NCI-H1694 (cell line): ENCODE measurements at regions not wholly inside any gene's neighbourhood (a gene's known extent, or its start where the extent isn't known, plus 50 kb on each side); places are given as distances from the start of the nearest gene placed in this dataset.
"Not testable (repeated sequence)": the region's sequence is repeated elsewhere in the genome, so short reads cannot be mapped to it uniquely, and the experiment has no call there.

Experiments
- DNase-seq: peaks from one replicate; lab custom pipeline; 2025; lab: John Stamatoyannopoulos, UW

DNA sequence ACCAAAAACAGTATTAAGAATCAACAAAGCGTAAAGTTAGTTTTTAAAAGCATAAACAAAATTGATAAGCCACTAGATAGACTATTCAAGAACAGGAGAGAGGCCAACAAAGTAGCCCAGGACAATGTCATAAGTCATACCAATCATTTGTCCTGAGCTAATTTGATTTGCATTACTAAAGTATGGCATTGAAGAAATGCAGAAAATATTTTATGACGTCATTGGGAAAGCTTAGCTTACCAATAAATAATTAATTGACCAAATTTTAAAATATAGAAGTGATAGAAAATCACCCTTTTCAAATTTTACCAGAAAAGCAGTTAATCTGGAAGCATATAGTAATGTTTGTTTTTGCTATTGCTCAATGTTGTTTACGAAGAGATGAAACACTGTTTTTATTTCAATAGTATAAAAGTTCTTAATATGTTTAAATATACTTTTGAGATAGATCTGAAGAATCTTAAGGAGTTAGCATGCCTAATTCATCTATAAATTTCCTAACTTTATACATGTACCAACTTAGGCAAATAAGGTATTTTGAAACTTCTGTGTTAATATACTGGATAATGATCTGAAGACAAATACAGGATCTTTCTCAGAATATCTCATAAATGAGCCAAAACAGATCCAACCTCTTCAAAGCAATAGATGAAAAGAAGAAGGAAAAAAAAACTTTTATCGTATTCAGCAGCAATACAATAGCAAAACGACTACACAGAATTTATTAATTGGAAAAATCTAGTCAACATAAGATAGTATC is 1118.5 kb downstream of the SLC16A7 start:
- DNase-seq = no peak

DNA sequence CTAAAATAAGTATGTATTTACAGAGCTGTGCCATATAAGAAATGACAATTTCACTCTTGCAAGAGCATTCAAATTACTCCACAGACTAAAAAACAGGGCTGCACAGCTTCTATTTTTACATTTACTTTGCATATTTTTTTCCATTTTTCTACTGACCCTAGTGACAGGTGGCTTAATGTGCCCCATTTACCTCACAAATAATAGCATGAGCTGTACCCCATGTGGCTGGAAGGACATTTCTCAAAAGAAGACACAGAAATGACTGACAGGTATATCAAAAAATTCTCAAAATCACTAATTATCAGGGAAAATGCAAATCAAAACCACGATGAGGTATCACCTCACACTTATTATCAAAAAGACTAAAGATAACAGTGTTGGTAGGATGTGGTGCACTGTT is 1128.6 kb downstream of the SLC16A7 start:
- no peak for DNase-seq

DNA sequence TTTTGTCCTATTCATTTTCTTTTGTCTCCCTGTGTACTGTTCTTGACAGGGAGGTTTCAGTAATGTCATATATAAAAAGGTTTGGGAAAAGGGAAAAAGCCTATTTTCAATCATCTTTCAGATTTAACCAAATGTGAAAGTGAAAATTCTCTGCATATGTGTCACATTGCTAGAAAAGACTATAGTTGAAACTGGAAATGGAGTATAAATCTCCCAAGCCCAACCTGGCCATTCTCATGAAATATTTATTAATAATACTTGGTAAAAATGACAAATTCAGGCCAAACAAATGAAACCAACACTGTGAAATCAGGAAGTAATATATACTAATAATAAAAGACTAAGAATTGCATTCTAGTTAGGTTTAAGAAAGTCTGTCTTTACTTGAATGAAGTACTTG is 1129.2 kb downstream of the SLC16A7 start:
- DNase-seq = no peak

DNA sequence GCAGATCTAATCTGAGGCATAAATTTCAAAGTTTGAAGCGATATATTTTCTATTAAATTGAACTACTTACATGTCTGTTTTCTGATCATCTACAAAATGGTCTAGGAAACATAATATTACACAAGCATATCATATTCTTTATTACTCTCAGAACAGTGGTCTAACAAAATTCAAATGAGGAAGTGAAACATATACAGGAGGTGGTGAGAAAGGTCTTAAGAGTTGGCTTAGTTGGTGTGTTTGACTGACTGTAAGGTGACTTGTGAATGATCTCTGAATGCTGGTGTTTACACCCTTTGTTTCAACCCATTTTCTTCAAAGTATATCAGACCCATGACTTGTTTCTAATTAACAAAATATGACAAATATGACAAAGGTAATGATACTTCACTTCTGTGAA is 1156.8 kb downstream of the SLC16A7 start:
- no peak for DNase-seq

DNA sequence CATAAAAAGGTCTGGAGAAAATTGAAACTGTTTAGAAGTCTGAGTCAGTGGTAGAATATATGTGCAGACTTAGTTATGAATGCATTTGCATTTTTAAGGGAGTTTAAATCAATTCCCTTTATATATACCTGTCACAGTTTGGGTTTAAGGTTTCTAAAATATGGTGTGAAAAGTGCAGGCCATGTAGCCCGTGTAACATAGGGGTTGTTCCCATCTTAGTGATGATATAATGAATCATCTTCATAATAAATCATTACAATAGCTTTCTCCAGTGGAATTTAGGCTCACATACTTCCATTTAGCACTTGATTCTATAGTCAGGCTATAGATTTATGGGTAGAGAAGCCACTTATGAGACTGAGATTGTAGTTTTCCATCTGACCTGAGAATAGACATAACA is 1162.4 kb downstream of the SLC16A7 start:
- no peak for DNase-seq

DNA sequence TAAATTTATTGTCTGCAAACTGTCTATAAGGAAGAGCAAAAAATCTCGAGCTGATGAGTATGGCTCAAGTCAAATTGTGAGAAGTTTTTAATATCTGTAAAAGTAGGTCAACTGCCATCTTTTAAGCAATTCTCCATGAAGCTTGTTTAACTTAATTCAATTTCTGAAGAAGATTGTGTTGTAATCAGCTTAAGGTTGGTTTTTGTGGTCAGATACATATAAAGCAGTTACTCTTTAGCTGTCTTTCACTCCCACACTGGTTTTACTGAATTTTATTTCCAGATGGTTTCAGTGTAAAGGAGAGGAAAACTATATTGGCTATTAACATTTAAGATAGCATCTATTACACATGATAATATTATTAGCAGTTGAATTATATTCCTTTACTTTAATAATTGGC is 1165.1 kb downstream of the SLC16A7 start:
- DNase-seq = no peak

DNA sequence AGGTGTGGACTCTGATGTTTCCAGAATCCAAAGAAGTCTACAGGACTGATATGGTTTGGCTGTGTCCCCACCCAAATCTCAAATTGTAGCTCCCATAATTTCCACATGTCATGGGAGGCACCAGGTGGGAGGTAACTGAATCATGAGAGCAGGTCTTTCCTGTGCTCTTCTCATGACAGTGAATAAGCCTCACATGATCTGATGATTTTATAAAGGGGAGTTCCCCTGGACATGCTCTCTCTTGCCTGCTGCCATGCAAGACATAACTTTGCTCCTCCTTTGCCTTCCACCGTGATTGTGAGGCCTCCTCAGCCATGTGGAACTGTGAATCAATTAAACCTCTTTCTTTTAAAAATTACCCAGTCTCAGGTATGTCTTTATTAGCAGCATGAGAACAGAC is 1205.3 kb downstream of the SLC16A7 start:
- DNase-seq = not testable (repeated sequence)

DNA sequence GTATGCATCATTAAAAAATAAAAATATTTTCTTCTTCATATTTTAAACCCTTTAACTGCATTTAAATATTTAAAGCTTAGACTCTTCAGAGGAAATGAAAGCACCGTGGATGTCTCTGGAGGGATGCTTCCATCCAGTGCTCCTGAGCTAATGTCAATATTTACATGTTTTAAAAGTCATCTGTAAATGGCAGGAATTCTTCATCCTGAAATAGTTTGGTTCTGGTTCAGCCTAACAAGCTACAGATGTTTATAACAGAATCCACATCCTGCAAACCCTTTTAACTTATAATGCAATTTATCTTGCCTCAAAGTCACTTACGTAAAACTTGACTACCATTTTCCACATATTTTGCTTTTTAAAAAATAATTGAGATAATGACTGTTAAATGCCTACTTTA is 1207.3 kb downstream of the SLC16A7 start:
- no peak for DNase-seq

DNA sequence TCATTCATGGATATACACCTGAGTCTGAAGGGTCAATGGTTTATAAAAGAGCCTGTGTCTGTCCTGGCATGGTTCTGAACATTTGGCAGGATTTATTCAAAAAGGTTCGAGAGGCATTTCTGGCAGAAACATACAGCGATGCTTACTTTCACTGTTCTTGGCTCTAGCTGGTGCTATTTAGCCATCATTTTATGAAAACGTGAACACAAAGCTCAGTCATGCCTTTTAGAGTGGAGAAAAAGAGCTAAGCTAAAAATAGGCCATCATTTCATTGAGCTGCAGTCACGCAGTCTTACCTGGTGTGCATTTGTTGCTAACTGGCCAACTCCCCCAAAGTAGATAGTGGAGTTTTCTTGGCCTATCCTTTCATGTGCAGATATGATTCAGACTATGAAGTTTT is 1209.5 kb downstream of the SLC16A7 start:
- no peak for DNase-seq

DNA sequence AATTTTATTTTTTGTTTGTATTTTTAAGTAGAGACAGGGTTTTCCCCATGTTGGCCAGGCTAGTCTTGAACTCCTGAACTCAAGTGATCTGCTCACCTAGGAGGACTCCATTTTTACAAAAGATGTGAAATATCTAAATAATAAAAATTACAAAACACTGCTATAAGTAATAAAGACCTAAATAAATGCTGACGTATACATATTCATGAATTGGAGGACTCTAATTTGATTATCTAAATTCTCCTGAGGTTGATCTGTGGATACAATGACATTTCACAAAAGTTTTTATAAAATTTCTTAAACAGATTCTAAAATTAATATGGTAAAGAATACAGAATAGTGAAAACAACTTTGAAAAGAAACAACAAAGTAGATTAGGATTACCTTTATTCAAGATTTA is 1224.0 kb downstream of the SLC16A7 start:
- DNase-seq = no peak

DNA sequence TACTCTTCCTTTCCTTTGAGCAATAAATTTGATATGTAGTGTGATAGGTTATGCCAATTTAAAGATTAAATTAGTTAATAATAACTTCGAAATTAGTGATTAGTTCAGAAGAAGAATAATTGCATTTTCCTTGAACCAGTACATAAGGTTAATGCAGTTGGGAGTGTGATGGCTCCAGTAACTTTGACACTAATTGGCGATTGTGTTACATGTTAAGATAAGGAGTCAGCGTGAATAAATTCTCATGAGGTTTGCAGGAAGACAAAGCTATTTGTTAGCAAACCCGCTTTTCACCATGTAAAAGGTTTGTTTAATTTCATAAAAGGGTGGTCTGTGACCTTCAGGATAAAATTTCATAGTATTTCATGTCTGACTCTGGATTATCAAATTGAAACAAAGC is 1226.8 kb downstream of the SLC16A7 start:
- DNase-seq = no peak

DNA sequence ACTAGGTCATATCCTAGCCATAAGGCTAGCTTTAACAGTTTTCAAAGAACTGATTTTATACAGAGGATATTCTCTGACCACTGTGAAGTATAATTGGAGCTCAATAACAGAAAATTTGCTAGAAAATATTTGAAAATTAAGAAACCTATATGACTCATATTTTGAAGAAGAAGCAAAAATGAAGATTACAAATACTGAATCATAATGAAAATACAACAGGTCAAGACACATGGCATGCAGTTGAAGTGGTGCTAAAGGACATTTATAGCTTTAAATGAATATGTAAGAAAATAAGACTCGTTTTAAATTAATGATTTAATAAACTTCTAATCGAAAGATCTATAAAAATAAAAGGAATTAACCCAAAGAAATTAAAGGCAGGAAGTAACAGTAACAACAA is 1234.6 kb downstream of the SLC16A7 start:
- DNase-seq = no peak

DNA sequence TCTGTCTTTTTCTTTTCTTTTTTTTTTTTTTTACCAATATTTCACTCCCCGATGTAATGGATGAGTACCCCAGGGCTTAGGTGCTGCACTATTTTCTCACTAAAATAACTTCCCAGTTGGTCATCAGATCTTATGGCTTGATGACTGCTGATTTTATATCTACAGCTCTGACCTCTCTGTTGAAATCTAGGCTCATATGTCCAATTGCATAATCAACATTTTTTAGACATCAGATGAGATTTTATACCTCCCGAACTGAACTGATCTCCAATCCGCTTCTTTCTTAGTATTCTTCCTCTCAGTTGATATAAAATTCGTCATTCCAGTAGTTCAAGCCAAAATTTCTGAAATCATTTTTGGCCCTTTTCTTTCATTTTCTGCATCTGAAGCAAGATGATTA is 1236.5 kb downstream of the SLC16A7 start:
- no peak for DNase-seq

DNA sequence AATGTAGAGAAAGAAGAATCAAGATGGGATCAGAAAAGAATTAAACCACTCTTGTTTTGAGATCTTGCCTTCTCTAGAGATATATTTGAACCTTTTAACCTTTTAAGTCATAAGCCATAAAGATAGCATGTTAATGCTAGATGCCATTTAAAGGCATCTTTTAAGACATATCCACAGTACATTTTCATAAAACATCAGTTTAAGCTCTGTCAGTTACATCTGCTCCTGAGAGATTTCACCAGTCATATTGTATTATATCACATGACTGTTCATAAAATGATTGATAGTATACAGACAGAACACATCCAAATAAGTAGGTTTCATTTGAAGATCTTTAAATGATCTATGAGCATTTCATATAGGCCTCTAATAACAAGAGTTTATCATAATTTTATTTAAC is 1238.5 kb downstream of the SLC16A7 start:
- no peak for DNase-seq

DNA sequence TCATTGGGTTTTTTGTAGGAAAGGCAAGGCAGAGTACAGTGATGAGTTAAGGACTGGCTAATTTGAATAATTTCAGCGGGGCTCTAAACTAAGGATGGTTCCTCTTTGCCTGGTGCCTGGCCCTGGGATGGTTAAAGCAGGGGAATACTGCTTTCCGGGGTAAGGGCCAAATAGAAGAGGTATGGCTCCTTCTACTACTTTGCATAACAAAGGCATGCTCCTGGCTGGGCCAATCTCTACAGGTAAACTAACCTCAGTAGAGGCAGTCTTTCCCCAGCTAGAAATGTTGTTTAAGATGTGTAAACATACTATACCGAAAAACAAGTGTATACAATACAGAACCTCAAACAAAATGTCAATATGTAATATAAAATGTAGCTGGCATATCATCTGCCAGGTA is 1239.0 kb downstream of the SLC16A7 start:
- no peak for DNase-seq

DNA sequence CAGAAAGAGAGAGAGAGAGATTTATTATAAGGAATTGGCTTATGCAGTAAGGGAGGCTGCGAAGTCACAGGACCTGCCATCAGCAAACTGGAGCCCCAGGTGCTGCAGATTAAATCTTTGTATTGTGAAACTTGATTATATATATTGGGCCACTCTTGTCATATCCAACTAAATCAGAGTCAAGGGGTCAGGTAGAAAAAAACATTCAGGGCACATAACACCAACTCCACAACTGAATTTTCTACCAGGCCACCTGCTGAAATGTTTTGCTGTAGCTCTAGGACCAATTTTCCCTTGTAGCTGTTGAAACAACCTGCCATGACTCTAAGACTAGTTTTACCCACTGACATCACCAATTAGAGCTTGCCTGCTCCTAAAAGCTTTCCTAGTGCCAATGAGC is 1240.8 kb downstream of the SLC16A7 start:
- no peak for DNase-seq

DNA sequence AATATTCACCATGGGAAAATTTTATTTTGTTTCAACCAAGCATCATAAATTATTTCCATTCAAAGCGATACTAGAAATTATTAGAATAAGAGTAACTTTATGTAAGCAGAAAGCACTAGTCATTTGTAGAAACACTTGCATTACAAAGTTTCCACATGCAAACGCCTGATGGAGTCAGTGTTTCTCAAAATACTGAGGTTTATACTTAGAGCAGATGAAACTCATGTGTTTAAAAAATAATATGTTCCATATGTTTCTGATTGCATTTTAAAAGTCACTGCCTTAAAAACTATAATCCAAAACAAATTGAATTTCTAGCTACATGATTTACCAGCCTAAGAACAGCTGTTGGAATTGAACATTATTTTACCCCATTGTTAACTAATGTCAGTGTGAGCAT is 1246.4 kb downstream of the SLC16A7 start:
- no peak for DNase-seq

DNA sequence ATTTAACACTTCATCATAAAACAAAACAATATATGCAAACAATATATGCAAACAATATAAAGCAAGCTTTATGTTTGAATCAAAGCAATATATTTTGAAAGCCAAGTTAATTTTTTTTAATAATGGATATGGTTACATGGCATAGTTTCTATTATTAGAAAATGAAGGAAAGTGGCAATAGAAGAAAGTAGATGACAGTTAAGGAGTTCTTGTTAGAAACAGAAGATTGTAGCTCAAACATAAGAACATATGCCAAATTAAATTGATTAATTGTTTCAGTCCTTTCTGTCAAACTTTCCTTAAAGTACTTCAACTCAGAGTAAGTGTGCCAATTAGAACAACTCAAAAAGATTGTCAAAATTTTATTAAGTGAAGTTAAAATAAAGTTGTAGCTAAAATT is 1248.3 kb downstream of the SLC16A7 start:
- no peak for DNase-seq

DNA sequence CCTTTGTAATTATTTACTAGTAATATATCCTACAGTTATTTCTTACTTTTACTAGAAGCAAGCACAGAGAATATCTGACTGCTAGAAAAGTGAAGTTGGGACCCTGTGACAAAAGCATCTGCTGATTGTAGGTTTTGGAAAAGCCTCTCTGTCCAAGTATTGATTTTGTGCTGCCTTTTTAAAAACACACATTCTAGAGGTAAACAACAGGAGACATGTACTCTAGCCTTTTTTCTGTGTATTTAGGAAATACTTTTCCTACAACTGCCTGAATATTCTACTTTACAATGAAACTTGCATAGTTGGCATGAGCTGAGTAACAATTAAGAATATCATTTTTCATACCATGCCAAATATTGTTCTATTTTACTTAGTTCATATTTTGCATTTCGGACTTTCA is 1249.0 kb downstream of the SLC16A7 start:
- no peak for DNase-seq

DNA sequence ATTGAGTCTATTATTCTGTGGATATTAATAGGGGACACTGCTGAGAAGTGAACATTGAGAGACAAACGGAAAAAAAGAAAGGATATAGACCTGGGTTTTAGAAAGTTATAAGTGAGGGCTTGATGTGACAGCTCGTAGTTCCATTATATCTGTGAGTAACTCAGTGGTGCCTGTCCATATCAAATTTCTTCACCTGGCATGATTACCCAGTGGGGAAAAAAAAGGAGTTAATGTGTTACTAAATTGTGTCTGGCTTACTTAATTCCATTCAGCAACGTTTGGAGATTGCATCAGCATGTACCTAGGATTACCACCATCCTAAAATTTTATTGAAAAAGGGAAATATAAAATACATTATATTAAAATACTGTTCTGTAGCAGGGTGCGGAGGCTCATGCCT is 1249.9 kb downstream of the SLC16A7 start:
- DNase-seq = no peak

DNA sequence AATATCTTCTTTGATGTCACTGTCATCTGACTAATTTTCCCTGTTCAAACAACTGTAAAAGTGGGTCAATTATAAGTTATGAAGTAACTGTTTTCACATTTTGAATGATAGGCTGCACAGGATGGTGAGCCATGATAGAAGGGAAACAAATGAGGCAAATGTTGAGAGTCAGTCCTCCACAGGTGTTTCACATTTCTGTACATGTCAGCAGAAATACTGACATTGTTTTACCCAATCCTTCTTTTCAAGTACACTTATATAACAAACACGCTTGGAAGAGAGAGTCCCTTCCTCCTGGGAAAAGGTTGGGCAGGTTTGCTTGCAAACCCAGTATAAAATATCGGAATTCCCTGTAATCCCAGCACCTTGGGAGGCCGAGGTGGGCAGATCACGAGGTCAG is 1251.5 kb downstream of the SLC16A7 start:
- DNase-seq = no peak

DNA sequence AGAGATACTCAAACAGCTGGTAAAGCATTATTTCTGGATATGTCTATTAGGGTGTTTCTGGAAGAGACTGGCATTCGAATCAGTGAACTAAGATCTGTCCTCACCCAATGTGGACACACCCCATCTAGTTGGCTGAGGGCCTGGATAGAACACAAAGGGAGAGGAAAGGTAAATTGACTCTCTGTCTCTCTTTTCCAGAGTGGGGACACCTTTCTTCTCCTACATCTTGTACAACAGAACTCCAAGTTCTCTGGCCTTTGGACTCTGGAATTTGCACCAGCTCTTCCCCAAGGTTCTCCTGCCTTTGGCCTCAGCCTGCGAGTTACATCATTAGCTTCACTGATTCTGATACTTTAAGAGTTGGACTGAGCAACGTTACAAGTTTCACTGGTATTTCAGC is 1253.9 kb downstream of the SLC16A7 start:
- DNase-seq = no peak

DNA sequence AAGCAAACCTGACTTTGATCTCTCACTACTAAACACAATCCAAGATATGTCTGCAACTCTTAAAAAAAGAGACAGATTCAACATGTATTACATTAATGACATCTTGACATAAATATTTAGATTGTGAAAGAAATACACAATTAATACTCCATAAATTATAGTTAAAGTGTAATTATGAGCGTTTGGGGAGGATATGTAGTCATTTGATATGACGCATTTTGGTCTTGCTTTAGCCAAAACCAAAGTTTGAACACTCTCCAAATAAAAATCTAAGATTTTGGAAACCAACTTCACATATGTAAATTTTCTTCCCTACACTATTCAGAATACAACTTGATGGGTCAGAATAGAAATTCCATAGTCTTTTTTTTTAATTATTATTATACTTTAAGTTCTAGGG is 1257.6 kb downstream of the SLC16A7 start:
- DNase-seq = no peak

DNA sequence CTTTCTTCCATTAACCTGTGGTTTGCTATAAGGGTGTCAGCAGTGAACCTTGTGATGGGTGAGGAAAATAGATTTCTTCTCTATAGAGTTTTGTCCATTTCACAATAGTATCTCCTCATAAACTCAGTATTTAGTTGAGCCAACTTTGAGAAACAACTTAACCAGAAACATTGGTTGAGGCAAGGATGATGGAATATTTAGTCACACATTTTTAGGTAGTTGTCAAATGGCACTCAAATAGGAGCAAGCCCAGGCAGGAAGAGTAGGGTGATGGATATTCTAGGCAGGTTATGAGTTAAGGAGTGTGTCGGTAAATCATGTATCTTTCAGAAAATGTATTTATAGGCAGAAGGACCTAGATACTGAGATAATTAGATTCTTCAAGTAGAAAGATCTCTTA is 1267.6 kb downstream of the SLC16A7 start:
- DNase-seq = no peak

DNA sequence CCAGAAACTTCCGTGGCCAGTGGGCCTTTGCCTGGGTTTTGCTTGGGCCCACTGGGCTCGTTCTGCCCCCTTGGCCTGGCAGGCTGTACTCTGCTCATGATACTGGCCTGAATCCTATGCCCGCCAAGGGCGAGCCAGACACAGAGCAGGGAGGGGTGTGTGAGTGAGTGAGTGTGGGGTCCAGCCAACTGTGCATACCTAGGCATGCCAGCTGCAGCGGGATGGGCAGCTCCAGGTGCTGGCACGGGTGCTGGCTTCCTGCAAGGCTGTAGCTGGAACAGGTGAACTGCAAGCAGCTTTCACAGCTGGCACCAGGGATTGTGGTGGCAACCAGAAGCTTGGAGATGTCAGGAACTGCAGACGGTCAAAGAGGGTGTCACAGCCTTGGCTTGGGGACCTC is 1276.4 kb downstream of the SLC16A7 start:
- DNase-seq = no peak
